NOMO-1 treated with DMSO at 0.1 percent for 48 hours (cell line): ENCODE measurements at regions not wholly inside any gene's neighbourhood (a gene's known extent, or its start where the extent isn't known, plus 50 kb on each side); places are given as distances from the start of the nearest gene placed in this dataset.

Experiments
- DNase-seq: peaks from one replicate; lab custom pipeline; 2025; ENCODE audit not compliant: unreplicated experiment; lab: John Stamatoyannopoulos, UW

DNA sequence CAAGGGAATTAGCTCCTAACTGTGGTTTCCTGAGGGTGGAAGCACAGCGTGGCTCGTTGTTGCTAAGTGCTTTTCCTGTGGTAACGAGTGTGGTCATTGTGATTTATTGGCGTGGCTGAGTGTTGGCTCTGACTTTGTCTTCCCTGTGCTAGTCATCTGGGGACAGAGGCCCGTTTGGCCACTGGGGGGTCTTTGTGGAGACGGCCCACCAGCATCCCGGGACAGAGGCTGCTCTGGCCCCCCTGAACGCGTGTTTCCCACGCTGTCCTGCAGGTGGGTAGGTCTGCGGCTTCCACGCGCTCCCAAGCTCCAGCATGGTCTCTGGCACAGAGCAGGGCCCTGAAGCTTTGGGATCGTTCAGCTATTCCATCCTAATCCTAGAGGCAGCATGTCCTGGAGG, 1040.0 kb downstream of the TBC1D22A start:
- no peak for DNase-seq

DNA sequence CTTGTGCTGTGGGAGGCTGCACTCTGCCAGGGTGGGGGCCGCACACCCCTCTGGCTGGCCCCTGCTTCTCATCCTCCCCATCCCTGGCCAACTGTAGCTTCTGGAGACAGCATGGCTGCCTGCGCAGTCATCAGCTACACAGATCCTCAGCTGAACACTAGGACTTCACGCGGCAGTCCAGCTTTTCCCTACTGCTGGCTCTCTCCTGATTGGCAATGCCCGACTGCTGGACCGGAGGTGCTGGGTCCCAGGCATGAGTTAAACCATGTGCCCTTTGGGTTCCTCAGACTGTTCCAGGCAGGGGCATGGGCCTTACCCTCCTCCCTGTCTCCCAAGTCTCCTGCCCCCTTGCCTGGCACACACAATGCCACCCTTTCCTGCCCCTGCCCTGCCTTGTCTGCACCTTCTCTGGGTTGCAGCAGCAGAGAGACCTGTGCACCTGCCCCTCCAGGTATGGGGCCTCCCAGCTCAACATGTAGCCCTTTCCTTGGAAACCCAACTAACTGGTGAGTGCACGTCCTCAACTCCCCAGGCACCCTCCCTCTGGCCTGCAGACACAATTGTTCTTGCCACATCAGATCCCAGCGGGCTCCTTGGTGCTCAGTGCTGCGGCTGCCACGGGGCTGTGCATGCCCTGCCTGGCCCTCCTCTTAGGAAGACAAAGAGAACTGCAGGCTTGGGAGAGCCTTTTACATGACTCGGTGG, 1039.2 kb downstream of the TBC1D22A start:
- DNase-seq, result no peak

DNA sequence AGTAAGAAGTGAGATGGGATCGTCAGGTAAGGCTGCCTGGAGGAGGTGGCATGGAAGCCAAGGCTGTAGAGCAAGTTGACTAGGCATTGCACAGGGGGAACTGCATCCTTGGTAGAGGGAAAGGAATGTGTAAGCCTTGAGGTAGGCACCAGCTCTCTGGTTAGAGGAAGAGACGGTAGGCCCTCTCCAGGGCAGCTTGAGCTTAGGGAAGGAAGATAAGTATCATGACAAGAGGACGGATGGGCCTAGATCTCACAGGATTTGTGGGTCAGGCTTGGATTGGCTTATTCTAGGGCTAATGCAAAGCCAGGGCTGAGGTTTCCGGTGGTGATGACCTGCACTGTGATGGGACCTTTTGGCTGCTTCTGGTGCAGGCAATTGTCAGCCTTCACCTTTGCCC, 1035.8 kb downstream of the TBC1D22A start:
- no peak for DNase-seq

DNA sequence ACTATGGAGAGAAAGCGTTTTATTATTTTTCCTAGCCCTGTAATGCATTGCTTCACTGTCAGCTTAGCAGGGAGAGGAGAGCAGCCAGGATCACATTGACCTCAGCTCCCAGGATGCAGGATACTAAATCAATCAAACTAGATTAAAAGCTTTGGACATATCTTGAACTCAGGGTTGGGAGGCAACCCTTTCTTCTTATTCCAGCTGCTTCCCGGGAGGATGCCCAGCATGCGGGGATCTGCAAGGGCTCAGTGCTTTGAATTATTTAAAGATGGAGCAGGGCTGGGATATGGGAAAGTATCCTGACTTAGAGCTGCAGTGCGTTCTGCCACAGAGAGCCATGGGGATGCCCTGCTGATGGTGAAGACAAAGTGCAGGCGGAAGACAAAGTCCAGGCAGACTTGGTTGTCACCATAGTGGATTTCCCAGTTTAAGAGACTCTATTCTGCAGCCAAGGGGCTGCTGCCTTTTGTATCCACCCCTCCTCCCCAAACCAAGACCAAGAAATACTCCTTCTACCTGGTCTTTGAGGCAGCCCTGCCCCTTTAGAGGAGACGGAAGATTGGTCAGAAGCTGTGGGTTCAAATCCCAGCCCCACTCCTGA, 1035.0 kb downstream of the TBC1D22A start:
- no peak for DNase-seq

DNA sequence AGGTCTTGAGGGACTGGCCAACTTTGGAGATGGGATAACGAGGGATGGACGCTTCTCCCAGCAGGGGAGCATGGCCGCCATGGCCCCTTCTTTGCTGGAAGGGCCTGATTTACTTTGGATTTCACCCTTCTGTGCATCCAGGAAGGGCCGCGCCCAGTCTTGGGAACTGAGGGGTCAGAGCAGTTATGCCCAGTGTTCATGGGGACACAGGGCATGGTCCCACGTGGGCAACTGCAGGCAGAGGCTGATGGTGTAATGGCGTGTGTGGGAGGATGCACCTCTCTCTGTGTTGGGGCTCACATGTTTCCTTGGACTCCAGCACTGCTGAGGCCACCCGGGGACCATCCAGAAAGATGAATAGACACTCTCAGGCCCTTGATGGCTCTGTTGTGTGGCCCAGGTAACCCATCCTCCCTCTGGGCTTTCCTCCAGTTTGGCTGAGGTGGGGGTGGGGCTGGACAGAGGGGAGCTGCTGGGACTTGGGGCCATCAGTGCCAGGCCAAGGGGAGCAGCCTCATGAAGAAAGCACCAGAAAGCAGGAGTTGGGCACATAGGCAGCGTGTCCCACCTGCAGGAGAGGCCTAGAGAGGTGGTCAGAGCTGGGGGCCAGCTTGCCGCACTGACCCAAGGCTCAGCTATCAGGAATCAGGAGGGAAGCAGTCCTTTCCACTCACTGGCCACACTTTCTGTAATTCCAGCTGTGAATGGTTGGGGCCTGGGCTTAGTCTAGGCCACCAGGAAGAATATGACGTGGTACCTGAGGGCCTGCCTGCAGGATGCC, 1033.9 kb downstream of the TBC1D22A start:
- DNase-seq, result no peak

DNA sequence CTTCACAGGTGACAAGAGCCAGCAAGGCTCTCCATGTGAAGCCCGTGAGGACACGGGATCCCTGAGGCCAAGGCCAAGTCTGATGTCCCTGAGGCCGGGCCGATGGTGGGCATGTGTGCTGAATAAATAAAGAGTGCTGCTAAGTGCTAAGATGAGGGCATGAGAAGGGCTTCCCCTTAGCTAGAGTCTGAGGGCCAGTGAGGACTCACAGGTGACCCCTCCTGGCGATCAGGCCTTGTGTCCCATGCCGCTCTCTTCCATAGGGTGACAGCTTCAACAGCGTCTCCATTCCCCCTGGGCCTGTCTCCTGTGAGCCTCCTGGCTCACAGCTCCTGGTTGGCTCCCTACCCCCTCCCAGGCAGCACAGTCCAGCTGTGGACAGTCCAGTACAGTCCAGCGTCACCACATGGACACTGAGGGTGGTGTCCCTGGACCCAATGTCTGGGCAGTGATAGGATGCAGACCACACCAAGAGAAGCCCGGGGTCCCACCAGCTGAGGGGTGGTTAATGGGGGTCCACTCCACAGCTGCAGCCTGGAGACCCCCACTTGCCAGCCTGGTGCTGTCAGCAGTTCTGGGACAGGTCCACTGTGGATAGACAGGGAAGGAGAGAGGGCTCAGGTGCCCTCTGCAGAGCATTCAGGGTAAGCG, 1033.2 kb downstream of the TBC1D22A start:
- no peak for DNase-seq

DNA sequence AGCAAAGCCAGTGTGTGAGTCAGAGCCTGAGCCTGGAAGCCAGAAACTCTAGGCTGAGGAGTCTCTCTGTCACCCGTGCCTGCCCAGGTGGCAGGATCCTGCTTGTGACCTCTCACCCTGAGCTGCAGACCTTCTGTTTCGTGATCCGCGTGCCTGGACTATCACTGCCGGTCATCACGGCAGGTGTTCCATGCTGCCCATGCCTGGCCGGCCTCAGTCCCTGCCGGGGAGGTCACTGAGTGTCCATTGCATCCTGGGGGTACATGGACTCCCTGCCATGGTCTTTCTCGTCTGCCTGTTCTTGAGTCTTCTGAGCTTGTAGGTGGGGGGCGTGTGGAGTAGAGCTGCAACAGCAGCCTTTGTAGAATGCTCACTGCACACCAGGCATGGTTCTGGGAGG, 1032.4 kb downstream of the TBC1D22A start:
- DNase-seq, result no peak

DNA sequence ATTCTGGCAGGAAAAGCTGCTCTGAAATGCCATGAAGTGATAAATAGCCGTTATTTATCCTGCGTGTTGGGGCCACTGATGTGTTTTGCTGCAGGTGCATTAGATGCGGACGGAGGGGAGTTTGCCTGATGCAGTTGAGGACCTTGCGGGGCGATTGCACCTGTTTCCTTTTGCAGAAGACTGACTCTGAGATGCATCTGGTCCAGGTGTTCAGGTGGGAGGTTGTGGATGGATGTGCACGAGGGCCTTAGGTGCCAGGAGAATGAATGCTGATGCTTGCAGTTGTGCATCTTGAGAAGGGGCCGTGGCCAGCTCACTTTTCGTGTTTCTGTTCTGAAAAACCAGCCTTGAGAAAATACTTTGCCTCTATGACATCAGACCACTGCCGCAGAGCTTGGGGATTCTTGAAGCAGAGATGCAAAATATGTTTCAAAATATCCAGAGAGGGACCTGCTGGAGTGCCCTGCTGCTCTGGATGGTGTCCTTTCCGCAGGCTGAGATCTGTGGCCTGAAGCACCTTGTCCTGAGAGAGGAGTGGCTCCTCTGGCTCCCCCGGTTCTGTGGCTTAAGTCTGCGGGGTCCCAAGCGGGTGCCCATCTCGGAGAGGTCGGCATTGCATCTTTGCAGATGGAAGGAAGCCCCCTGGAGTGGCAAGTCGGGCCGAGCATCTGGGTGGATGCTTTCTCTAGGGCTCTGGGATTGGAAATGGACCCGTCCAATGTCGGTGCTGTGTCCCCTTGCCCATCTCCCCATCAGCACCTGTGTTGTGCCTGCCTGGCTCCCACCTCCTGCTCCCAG, 1031.1 kb downstream of the TBC1D22A start:
- DNase-seq, result no peak

DNA sequence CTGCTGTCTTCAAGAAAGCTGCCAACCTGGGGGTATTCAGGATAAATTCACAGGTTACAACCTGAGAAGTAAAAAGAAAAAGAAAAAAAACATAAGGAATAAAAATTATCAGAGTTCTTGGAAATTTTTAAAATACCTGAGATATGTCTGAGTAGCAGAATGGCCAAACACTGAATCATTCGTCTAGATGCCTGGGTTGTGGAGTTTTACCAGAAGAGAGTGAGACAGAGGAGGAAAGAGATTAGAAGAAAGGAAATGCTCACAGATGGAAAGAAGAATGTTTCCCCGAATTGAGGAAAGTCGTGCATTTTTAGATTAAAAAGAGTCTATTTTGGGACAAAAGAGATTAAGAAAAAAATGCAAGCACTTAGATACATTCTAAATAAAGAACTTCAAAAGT, 1026.7 kb downstream of the TBC1D22A start:
- DNase-seq, result no peak

DNA sequence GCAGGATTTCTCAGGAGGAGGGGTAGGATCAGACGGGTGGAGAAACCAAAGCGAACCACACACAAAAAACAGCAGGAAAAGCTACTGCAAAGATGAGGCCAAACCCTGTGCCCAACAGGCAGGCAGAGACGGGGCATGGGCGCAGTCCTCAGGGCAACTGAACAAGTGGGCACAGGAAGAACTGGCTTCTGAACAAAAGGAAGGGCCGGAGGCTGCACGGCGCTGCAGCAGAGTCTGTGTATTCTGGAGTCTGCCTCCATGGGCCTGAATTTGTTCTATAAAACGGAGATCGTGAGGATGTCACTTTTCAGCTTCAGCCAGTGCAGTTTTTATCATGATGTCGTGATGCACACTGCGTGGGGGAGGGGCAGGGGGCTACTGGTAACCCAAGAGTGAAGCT, 1026.0 kb downstream of the TBC1D22A start:
- no peak for DNase-seq

DNA sequence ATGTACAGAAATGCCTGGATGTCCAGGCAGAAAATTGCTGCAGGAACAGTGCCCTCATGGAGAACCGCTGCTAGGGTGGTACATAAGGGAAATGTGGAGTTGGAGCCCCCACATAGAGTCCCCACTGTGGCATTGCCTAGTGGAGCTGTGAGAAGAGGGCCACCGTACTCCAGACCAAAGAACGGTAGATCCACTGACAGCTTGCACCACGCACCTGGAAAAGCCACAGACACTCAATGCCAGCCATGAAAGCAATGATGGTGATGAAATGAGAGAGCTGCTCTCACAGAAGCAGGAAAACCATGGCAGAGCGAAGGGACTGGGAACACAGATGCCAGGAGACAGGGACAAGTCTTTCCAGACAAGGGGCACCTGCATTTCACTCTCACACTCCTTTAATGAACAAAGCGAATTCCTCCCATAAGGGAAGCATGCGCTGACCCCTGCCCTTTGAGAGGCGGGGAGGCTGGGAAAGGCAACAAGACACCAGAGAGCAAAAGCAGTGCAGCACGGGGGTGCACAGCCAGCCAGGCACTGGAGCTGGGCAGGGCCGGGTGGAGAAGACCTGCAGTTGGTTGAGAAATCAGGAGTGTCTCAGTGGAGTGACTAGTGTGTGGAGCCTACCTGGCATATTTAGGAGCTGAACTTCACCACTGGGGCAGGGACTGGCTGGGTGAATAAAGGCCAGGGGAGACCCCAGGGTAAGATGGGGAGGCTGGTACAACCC, 1025.2 kb downstream of the TBC1D22A start:
- no peak for DNase-seq

DNA sequence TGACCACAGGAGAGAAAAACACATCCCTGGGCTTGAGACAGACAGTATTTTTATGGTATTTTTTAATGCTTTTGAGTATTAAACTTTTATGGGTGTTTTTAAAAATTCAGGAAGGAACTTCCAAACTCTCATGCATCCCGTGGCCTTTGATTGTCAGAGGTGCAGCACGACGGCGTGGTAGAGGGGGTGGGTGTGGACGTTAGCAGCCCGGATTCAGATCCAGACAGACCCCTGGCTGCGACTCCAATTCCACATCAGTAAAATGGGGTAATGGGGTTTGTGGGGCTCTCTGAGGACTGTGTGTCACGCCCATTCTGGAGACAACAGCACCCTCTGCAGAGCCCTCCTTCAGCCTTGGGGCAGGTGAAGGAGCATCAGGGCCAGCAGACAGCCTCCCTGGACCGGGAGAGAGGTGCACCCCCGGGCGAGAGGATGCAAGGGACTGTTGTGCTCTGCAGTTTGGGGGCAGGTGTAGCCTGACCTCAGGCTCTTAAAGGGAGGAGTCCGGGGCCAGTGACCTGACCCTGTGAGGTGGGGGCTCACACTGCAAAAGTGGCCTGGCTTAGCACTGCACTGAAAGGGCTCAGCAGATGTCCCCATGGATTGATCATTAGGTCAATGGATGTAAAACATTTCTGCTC, 1024.3 kb downstream of the TBC1D22A start:
- DNase-seq, result no peak

DNA sequence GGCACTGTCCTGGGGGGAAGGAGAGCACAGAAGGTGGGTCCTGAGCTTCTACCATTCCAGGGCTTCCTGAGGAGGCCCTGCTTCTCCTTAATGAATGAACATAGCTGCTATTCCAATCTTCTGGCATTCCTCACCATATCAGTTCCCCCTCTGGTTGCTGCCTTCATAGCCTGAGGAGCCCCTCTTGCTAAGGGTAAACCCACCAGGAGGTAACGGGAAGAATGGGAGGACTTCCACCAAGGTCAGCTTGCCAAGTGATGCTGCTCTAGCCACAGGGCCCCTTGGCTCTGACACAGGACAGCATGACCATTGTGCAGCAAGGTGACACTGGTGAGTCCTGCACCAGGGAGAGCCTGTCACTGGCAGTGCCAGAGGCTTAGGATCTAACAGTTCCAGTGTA, 1022.5 kb downstream of the TBC1D22A start:
- DNase-seq, result no peak

DNA sequence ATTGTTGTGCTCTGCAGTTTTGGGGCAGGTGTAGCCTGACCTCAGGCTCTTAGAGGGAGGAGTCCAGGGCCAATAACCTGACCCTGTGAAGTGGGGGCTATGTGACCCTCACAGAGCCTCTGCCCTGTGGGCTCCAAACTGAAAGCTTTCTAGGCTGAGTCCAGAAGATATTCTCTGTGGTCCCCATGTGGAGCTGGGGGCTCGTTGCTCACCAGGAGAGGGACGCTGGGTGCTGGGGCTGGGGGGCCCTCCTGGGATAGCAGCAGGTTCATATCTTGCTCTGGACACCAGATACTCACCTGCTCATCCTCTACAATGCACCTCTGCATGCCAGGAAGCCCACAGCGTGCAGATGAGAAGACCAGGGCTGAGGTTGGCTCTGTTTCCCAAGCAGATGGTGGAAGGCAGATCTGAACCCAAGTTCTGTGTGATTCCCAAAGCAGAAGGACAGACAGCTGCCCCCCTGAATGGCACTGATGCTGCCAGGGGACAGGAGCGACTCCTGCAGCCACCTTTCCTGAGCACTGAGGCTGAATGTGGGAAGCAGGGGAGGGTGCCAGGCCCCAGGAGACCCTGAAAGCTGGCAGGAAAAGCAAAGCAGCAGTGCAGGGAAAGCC, 1022.0 kb downstream of the TBC1D22A start:
- no peak for DNase-seq

DNA sequence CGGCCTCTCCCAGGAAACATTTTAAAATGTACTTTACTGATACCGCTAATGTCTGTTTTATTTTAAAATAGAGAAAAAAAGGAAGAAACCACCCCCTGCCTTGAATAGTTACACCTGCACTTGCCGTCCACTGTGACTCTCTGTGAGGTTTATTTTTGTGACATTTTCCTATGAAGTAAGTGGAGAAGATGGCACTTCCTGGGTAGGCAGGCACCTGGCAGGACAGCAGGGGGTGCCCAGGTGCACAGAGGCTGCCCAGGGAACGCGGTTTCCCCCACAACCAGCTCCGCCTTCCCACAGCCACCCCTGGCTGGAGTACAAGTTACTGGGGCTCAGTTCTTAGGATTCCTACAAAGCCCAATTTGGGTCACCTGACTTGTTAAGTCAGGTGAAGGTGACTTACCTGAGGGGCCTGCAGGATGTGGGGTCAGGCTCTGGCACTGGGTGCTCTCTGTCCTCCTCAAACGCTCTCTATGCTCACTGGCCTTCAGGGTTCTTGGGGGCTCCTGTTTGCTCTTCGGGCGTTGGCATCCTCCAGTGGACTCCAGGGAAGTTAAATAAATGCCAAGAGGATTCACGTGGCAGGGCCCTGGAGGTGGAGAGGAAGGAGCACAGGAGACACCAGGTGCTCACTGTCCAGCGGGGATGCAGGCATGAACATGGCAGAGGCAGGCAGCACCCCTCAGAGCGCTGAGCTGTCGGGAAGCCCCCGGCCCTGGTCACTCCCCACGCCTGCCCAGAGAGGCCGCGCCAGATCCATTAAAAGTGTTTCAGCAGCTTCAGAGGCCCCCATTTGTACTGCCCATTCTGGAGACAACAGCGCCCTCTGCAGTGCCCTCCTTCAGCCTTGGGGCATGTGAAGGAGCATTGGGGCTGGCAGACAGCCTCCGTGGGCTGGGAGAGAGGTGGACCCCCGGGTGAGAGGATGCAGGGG, 1021.2 kb downstream of the TBC1D22A start:
- no peak for DNase-seq

DNA sequence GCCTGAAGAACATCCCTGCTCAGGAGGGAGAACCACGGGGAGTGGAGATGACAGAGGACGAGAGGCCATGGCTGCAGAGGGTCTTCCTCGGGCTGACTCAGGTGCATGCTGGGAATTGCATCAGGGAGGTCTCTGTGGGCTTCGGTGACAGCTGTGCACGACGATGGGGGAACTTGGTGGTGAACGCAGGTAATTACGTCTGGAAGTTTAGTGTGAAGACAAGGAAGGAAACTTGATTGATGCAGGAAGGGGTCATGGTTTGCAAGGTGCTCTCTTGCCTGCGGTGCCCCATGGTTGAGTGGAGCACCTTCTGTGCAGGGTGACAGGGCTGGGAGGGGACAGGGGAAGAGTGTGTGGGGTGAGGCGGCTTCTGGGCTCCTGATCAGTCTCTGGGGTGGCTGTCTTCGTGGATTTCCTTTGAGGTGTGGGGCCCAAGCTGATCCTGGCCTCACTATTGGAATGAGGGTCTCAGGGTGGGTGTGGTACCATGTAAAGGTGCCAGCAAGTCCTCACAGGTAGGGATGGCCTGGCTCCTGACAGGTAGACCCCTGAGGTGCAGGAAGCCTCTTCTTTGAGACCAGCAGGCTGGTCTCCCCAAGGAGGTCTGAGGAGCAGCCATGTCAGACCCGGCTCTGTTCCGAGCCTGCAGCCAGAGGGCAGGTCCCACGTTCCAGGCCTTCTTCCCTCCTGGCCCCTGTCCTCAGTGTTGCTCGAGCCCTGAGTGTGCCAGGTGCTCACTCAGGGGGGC, 1020.1 kb downstream of the TBC1D22A start:
- DNase-seq, result no peak

DNA sequence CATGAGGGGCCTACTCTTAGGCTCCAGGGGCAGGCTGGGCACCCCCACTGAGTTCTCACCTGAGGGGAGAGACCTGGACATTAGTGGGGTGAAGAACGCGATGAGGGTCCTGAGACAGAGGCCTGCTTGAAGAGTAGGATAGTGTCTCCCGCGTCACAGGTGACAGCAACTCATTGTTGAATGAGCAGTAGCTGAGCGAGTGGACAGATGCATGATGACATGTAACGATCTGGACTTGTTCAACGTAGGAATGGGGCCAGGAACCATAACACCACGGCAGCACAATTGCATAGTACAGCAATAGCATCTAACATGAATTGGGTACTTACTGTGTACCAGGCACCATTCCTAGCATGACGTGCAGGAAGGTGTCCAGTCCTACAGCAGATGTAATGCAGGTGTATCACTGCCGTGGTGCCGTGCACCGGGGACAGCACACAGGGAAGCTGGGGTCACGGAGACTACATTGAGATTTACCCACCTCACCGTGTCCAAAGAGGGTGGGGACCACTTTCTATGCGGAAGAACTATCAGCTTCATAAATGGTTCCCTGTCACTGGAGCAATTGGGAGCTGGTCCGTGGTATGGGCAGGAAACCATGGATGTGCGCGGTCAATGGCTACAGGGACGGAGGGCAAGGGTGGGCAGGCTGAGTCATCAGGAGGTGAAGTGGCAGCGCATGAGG, 1019.1 kb downstream of the TBC1D22A start:
- DNase-seq, result no peak
